ENCODE measurements at regions not wholly inside any gene's neighbourhood (a gene's known extent, or its start where the extent isn't known, plus 50 kb on each side); places are given as distances from the start of the nearest gene placed in this dataset.

DNA sequence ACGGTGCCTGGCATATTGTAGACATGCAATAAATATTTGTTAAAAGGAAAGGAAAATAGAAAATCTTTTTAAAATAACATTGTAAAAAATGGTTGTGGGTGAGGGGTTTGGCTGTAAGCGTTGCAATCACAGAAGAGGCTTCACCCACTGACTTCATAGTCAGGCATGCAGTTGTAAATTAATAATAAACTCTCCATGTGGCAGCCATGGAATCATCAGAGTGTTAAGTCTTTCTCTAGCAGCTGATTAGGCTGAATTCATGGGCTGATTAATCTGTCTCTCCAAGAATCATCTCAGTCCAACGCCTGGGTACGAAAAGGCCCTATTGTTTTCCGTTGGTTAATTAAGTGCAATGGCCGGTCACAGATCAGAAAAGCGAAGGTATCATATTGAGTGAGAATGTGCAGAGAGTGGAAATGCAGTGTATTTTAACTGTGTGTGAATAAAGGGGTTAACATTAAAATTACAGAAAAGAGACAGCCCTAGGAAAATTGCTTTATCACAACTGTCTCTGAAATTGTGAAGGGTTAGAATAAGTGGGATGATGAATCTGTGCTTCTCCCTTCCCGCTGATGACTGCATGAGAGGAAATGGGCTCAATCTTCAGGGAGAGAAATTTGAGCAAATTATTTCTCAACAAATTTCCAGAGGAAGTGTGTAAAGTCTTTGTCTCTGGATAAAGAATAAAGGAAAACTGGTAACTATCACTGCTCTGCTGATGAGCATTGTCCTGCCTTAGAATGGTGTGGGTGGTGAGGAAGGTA, 269.0 kb downstream of the FAM76B start:
- no peak for DNase-seq (ENCODE audit: insufficient read length, low spot score)
- no peak for FAIRE-seq
- TF ChIP-seq PAX5 (IDR thresholded peaks at IDR 0.05; ENCODE audit: insufficient read depth, low read length, severe bottlenecking), result no peak
- no peak for TF ChIP-seq SPI1 (IDR thresholded peaks at IDR 0.05; ENCODE audit: low read depth, low read length)
- TF ChIP-seq POLR2A (IDR thresholded peaks at IDR 0.05; ENCODE audit: low read depth, low read length), result no peak
- no peak for TF ChIP-seq POU2F2 (IDR thresholded peaks at IDR 0.05; ENCODE audit: low read depth, low read length)
- TF ChIP-seq TAF1 (IDR thresholded peaks at IDR 0.05; ENCODE audit: low read depth, low read length), result no peak
- TF ChIP-seq POLR2AphosphoS5 (IDR thresholded peaks at IDR 0.05; ENCODE audit: low read depth, low read length), result no peak

GRCh38 chr11:95519912-95520311, 269.7 kb downstream of the FAM76B start:
- TF ChIP-seq POU2F2 (IDR thresholded peaks at IDR 0.05; ENCODE audit: low read depth, low read length), result no peak
- no peak for TF ChIP-seq SPI1 (IDR thresholded peaks at IDR 0.05; ENCODE audit: low read depth, low read length)
- TF ChIP-seq PAX5 (IDR thresholded peaks at IDR 0.05; ENCODE audit: insufficient read depth, low read length, severe bottlenecking), result no peak
- no peak for TF ChIP-seq TAF1 (IDR thresholded peaks at IDR 0.05; ENCODE audit: low read depth, low read length)
- TF ChIP-seq POLR2A (IDR thresholded peaks at IDR 0.05; ENCODE audit: low read depth, low read length), result no peak
- no peak for TF ChIP-seq POLR2AphosphoS5 (IDR thresholded peaks at IDR 0.05; ENCODE audit: low read depth, low read length)
- FAIRE-seq, result no peak
- no peak for DNase-seq (ENCODE audit: insufficient read length, low spot score)

- no peak for TF ChIP-seq TAF1 (IDR thresholded peaks at IDR 0.05; ENCODE audit: low read depth, low read length)
- no peak for DNase-seq (ENCODE audit: insufficient read length, low spot score)
- no peak for FAIRE-seq
These were observed 272.1 kb downstream of the FAM76B start for GRCh38 chr11:95517453-95517852.

GRCh38 chr11:95516786-95517185, 272.8 kb downstream of the FAM76B start:
- FAIRE-seq (no peak), DNase-seq (ENCODE audit: insufficient read length, low spot score) (no peak)
- TF ChIP-seq TAF1 (IDR thresholded peaks at IDR 0.05; ENCODE audit: low read depth, low read length) (no peak), PAX5 (IDR thresholded peaks at IDR 0.05; ENCODE audit: insufficient read depth, low read length, severe bottlenecking) (no peak), POLR2AphosphoS5 (IDR thresholded peaks at IDR 0.05; ENCODE audit: low read depth, low read length) (no peak), POLR2A (IDR thresholded peaks at IDR 0.05; ENCODE audit: low read depth, low read length) (no peak), POU2F2 (IDR thresholded peaks at IDR 0.05; ENCODE audit: low read depth, low read length) (no peak), SPI1 (IDR thresholded peaks at IDR 0.05; ENCODE audit: low read depth, low read length) (no peak)

- no peak for FAIRE-seq
- TF ChIP-seq SPI1 (IDR thresholded peaks at IDR 0.05; ENCODE audit: low read depth, low read length), result no peak
- DNase-seq (ENCODE audit: insufficient read length, low spot score), result no peak
These were observed 273.4 kb downstream of the FAM76B start for GRCh38 chr11:95516175-95516574.

GRCh38 chr11:95515371-95515770, 274.2 kb downstream of the FAM76B start:
- FAIRE-seq, result no peak
- TF ChIP-seq POLR2A (IDR thresholded peaks at IDR 0.05; ENCODE audit: low read depth, low read length), result no peak
- TF ChIP-seq TAF1 (IDR thresholded peaks at IDR 0.05; ENCODE audit: low read depth, low read length), result no peak
- no peak for DNase-seq (ENCODE audit: insufficient read length, low spot score)

- TF ChIP-seq PAX5 (IDR thresholded peaks at IDR 0.05; ENCODE audit: insufficient read depth, low read length, severe bottlenecking), result no peak
- TF ChIP-seq SPI1 (IDR thresholded peaks at IDR 0.05; ENCODE audit: low read depth, low read length), result no peak
- TF ChIP-seq POU2F2 (IDR thresholded peaks at IDR 0.05; ENCODE audit: low read depth, low read length), result no peak
- no peak for TF ChIP-seq POLR2A (IDR thresholded peaks at IDR 0.05; ENCODE audit: low read depth, low read length)
- TF ChIP-seq POLR2AphosphoS5 (IDR thresholded peaks at IDR 0.05; ENCODE audit: low read depth, low read length), result no peak
- TF ChIP-seq TAF1 (IDR thresholded peaks at IDR 0.05; ENCODE audit: low read depth, low read length), result no peak
- no peak for FAIRE-seq
These were observed 275.0 kb downstream of the FAM76B start for GRCh38 chr11:95514416-95515110.

GRCh38 chr11:95512682-95513081, 276.9 kb downstream of the FAM76B start:
- TF ChIP-seq POLR2A (IDR thresholded peaks at IDR 0.05; ENCODE audit: low read depth, low read length) (no peak), TAF1 (IDR thresholded peaks at IDR 0.05; ENCODE audit: low read depth, low read length) (no peak), SPI1 (IDR thresholded peaks at IDR 0.05; ENCODE audit: low read depth, low read length) (no peak), PAX5 (IDR thresholded peaks at IDR 0.05; ENCODE audit: insufficient read depth, low read length, severe bottlenecking) (no peak), POU2F2 (IDR thresholded peaks at IDR 0.05; ENCODE audit: low read depth, low read length) (no peak), POLR2AphosphoS5 (IDR thresholded peaks at IDR 0.05; ENCODE audit: low read depth, low read length) (no peak)
- no peak for DNase-seq (ENCODE audit: insufficient read length, low spot score)
- no peak for FAIRE-seq

More at GRCh38 chr11:95514416-95515110, 275.0 kb downstream of the FAM76B start:
- DNase-seq (ENCODE audit: insufficient read length, low spot score), result no peak

DNA sequence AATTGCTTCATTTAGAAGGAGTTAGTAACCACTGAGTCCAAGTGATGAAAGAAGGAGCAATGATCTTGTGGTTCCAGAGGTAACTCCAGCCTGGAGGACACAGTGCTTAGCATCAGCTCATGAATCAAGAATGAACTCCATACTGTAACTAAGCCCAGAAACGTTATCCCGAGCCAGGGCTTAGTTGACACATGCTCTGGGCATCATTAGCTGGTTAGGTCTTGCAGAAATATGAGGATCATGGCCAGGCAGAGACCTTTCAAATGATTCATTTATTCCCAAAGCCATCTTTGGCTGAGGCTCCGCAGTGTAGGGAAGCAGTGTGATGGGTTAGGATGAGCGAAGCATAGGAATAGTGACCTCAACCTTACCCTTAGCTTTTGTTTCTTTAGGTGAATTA, 277.4 kb downstream of the FAM76B start:
- FAIRE-seq (no peak), DNase-seq (ENCODE audit: insufficient read length, low spot score) (no peak)
- TF ChIP-seq POU2F2 (IDR thresholded peaks at IDR 0.05; ENCODE audit: low read depth, low read length) (no peak), POLR2AphosphoS5 (IDR thresholded peaks at IDR 0.05; ENCODE audit: low read depth, low read length) (no peak), SPI1 (IDR thresholded peaks at IDR 0.05; ENCODE audit: low read depth, low read length) (no peak), PAX5 (IDR thresholded peaks at IDR 0.05; ENCODE audit: insufficient read depth, low read length, severe bottlenecking) (no peak), TAF1 (IDR thresholded peaks at IDR 0.05; ENCODE audit: low read depth, low read length) (no peak), POLR2A (IDR thresholded peaks at IDR 0.05; ENCODE audit: low read depth, low read length) (no peak)

DNA sequence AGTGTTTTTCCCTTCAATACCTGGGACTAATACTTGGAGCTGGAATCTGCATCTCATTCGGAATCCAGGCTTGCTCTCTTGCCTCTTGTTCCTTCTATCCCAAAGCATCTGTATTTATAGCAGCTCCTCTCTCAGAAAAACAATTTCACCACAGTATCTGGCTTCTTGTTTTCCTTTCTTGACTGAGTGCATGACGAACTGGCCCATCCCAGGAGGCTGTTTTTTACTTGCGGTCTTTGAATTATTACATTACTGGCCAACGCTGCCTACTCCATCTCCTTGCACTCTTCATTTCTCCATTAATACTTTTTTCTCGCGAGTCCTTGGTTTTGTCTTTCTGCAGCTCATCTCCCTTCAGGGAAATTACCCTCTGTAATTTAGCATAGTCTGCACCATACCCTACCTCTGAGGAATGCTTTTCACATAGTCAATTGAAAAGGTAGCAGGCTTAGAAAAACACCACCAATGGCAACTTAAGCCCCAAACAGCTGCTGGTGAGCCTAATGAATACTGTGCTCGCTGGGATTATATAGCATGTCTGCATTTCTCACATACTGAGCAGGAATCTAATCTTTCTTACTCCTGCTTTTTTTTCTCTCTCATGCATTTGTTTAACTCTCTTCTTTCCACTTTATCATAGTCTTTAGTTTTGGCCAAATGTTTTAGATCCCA, 277.4 kb upstream of the SESN3 start:
- TF ChIP-seq SPI1 (IDR thresholded peaks at IDR 0.05; ENCODE audit: low read depth, low read length) (no peak), POLR2A (IDR thresholded peaks at IDR 0.05; ENCODE audit: low read depth, low read length) (no peak), POU2F2 (IDR thresholded peaks at IDR 0.05; ENCODE audit: low read depth, low read length) (no peak), POLR2AphosphoS5 (IDR thresholded peaks at IDR 0.05; ENCODE audit: low read depth, low read length) (no peak), PAX5 (IDR thresholded peaks at IDR 0.05; ENCODE audit: insufficient read depth, low read length, severe bottlenecking) (no peak), TAF1 (IDR thresholded peaks at IDR 0.05; ENCODE audit: low read depth, low read length) (no peak)
- FAIRE-seq (no peak), DNase-seq (ENCODE audit: insufficient read length, low spot score) (no peak)

Data from GM12891 (cell line).